H1 (cell line): ENCODE measurements at regions not wholly inside any gene's neighbourhood (a gene's known extent, or its start where the extent isn't known, plus 50 kb on each side); places are given as distances from the start of the nearest gene placed in this dataset.

Source experiments
- BRCA1 ChIP-seq: IDR thresholded peaks from 2 replicates; pipeline ENCODE4 v1.6.1; 2012; ENCODE audit warnings: low read depth, low read length, improper control_type of control experiment
- CHD7 ChIP-seq: fragments of 300-600 bp; sonication (generic); IDR thresholded peaks from 2 replicates; pipeline ENCODE4 v1.7.1; 2012; ENCODE audit warnings: low read length, moderate library complexity, mild to moderate bottlenecking, inconsistent platforms; ENCODE audit not compliant: insufficient replicate concordance
- GABPA ChIP-seq: IDR thresholded peaks from 2 replicates; pipeline ENCODE4 v1.6.1; 2011; ENCODE audit warnings: mild to moderate bottlenecking, low read length, moderate library complexity, borderline replicate concordance; ENCODE audit not compliant: insufficient read depth
- TEAD4 ChIP-seq: IDR thresholded peaks from 2 replicates; pipeline ENCODE4 v1.6.1; 2012; ENCODE audit warnings: low read depth, low read length, inconsistent platforms, mixed read lengths
- YY1 ChIP-seq: IDR thresholded peaks from 2 replicates; pipeline ENCODE4 v1.6.1; 2011; ENCODE audit warnings: low read depth, mild to moderate bottlenecking, low read length

GRCh38 chr7:1298051-1298930 lies 65.6 kb downstream of the UNCX start (continued):
- no peak for TF ChIP-seq CHD7
- no peak for TF ChIP-seq YY1
- TF ChIP-seq TEAD4: no peak
- TF ChIP-seq BRCA1: no peak
- TF ChIP-seq GABPA: no peak
